GM12878 (cell line): ENCODE measurements at regions not wholly inside any gene's neighbourhood (a gene's known extent, or its start where the extent isn't known, plus 50 kb on each side); places are given as distances from the start of the nearest gene placed in this dataset.

Experiments
- ATAC-seq: fragments of 200-7000 bp; cut with Tn5 transposase; 3 replicates; pipeline ENCODE4 v1.9.1; 2020; ENCODE audit warnings: mild to moderate bottlenecking, moderate library complexity
- BruUV-seq: library from RNA; stranded (reverse); fragments of 400-500 nt; replicated peaks from 2 replicates; lab custom pipeline; 2021; lab: Mats Ljungman, UMichigan
- CTCF ChIA-PET: fragments of 300-600 bp; sonication (Branson Sonifier 250); formaldehyde crosslinking; extraction: SDS; loops from one replicate; lab custom pipeline; 2021; ENCODE audit warnings: inconsistent platforms; lab: Yijun Ruan, JAX
- POLR2A ChIA-PET: fragments of 350-600 bp; formaldehyde crosslinking; extraction: SDS; loops from one replicate; lab custom pipeline; 2021; ENCODE audit warnings: inconsistent platforms; lab: Charles Lee
- RAD21 ChIA-PET: fragments of 300-600 bp; sonication (Branson Sonifier 250); formaldehyde crosslinking; loops from one replicate; lab custom pipeline; 2023; ENCODE audit warnings: antibody characterized with exemption; ENCODE audit not compliant: unreplicated experiment; lab: Charles Lee
- SMC1A ChIA-PET: fragments of 300-600 bp; sonication (Branson Sonifier 250); formaldehyde crosslinking; loops from one replicate; lab custom pipeline; 2023; ENCODE audit not compliant: unreplicated experiment, uncharacterized antibody; lab: Charles Lee
- DNase-seq: peaks from one replicate; pipeline ENCODE4 v3.0.0-alpha.2; 2011; ENCODE audit warnings: low read depth, low spot score
- FAIRE-seq: peaks from 3 replicates; lab custom pipeline; 2011; peaks lifted over from hg19 to GRCh38; lab: Jason Lieb, UNC
- H2AFZ ChIP-seq: 2 replicates; pipeline ENCODE4 v1.6.0; 2011; ENCODE audit warnings: low read depth, low read length, control low read depth; ENCODE audit not compliant: control insufficient read depth
- H3K27ac ChIP-seq: 2 replicates; pipeline ENCODE4 v1.5.1; 2011; ENCODE audit warnings: control low read depth; ENCODE audit not compliant: control insufficient read depth, insufficient read depth
- H3K27me3 ChIP-seq, 2 experiments: replicated peaks in 1 of 2; 2 replicates each; pipeline versions ENCODE4 v1.6.0 to v1.6.1; 2011; ENCODE audit warnings: low read length in 1 of 2; ENCODE audit not compliant: control insufficient read depth in 2 of 2, insufficient read depth in 2 of 2
- H3K36me3 ChIP-seq, 2 experiments: 2 replicates each; pipeline ENCODE4 v1.5.1; 2011; ENCODE audit warnings: low read length in 1 of 2; ENCODE audit not compliant: control insufficient read depth in 2 of 2, insufficient read depth in 2 of 2
- H3K4me1 ChIP-seq: 2 replicates; pipeline ENCODE4 v1.6.1; 2011; ENCODE audit warnings: mild to moderate bottlenecking, low read length, moderate library complexity, mixed read lengths; ENCODE audit not compliant: control insufficient read depth, insufficient read depth
- H3K4me2 ChIP-seq: 2 replicates; pipeline ENCODE4 v1.6.0; 2011; ENCODE audit warnings: control low read depth; ENCODE audit not compliant: control insufficient read depth, insufficient read depth
- H3K4me3 ChIP-seq: fragments of 200-600 bp; sonication (generic); 2 replicates; pipeline ENCODE4 v1.5.1; 2016
- H3K79me2 ChIP-seq: 2 replicates; pipeline ENCODE4 v1.6.0; 2011; ENCODE audit warnings: low read length; ENCODE audit not compliant: control insufficient read depth, insufficient read depth
- H3K9ac ChIP-seq: 2 replicates; pipeline ENCODE4 v1.8.0; 2011; ENCODE audit warnings: low read length, control low read depth, mixed read lengths; ENCODE audit not compliant: control insufficient read depth, insufficient read depth
- H3K9me3 ChIP-seq: replicated peaks from 3 replicates; pipeline ENCODE4 v1.5.1; 2011; ENCODE audit warnings: mild to moderate bottlenecking, low read length; ENCODE audit not compliant: control insufficient read depth, insufficient read depth
- H4K20me1 ChIP-seq: 2 replicates; pipeline ENCODE4 v1.6.0; 2011; ENCODE audit not compliant: control insufficient read depth, insufficient read depth
- ASH2L ChIP-seq: fragments of 300-600, 200-600 bp; sonication (generic); IDR thresholded peaks from 2 replicates; pipeline ENCODE4 v1.6.1; 2017; ENCODE audit warnings: low read depth, mild to moderate bottlenecking, borderline replicate concordance
- FOS ChIP-seq: IDR thresholded peaks from 3 replicates; pipeline ENCODE4 v1.6.1; 2011; ENCODE audit warnings: borderline replicate concordance; ENCODE audit not compliant: insufficient read length; ENCODE audit errors: extremely low read depth
- NR2C1 ChIP-seq: fragments of 450-650 bp; IDR thresholded peaks from 2 replicates; pipeline ENCODE4 v1.6.1; 2017; ENCODE audit warnings: antibody characterized with exemption, mild to moderate bottlenecking, moderate library complexity
- NR2F1 ChIP-seq: fragments of 450-650 bp; conservative IDR thresholded peaks from 2 replicates; pipeline ENCODE4 v1.6.1; 2017; ENCODE audit warnings: mild to moderate bottlenecking
- WGBS: methylation state at CpG from one replicate; pipeline ENCODE4 v1.1.6; 2016; ENCODE audit warnings: low lambda C conversion rate; ENCODE audit not compliant: insufficient replicate concordance, insufficient coverage; ENCODE audit errors: missing lambda C conversion rate; 5-methylcytosine and 5-hydroxymethylcytosine counted together
- in situ Hi-C: fragments of 300-500 bp; cut with MboI; formaldehyde crosslinking; loops from 9 replicates; pipeline ENCODE4 v1.14.3; 2018; ENCODE audit warnings: mixed read lengths
- intact Hi-C: fragments of 100-400 bp; cut with micrococcal nuclease; formaldehyde crosslinking; loops from one replicate; pipeline ENCODE4 v1.14.2; 2022; ENCODE audit not compliant: unreplicated experiment
- TF ChIP-seq, protein P1 (sequence below): fragments of 450-650 bp; IDR thresholded peaks from 2 replicates; pipeline ENCODE4 v1.6.1; 2016; ENCODE audit warnings: mild to moderate bottlenecking

DNA sequence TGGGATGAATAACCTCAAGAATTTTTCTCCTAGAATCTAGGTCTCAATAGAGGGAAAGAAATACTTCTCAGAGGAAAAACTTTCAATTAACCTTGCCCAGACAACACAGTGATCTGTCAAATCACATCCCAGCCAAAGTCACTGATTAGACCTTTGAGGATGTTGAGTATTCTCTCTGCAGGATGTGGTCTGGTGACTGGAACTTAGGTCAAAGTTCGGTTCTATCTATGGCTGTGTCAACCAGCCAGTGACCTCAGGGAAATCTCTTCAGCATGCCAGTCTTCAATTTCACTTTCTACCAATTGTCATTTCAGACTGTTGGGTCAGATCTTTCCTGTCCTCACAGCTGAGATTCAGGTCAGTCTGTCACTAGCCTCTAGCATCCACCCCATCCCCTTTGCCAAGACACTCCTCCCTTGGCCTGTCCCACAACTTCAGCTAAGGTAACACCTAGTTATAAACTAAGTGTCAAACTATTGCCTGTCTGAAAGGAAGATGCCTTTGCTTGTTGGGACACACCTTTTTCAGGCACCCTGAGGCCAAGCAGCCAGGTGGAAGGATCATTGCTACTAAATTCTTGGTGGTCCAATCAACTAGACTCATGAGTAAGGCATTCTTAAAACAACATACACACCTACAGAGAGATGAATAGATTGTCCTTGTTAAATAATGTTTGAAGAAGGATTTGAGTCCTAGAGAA lies 156.3 kb upstream of the FST start:
- peak; percentile 86 for ATAC-seq
- H3K4me1 ChIP-seq = no peaks in the 10 kb centered on the region
- H3K9me3 ChIP-seq = no peaks in the 10 kb centered on the region
- intact Hi-C loops (no loop called here), in situ Hi-C loops (no loop called here)
- no peak overlapping the region for H3K9ac ChIP-seq
- no peak overlapping the region for H2AFZ ChIP-seq
- H4K20me1 ChIP-seq = no peaks in the 10 kb centered on the region
- ChIA-PET POLR2A (no interaction called here), CTCF (interaction anchor here (0.6 kb wide), 1 partner anchor 35 kb away, joined by 3 read pairs; no protein-coding TSS in a partner anchor), RAD21 (no interaction called here), SMC1A (no interaction called here)
- H3K27me3 ChIP-seq = no peaks in the 10 kb centered on the region
- H3K36me3 ChIP-seq = no peaks in the 10 kb centered on the region
- no peak overlapping the region for H3K4me3 ChIP-seq
- no peak overlapping the region for H3K4me2 ChIP-seq
- no TSS peak for BruUV-seq
- peak; percentile 8 for DNase-seq
- H3K79me2 ChIP-seq = no peaks in the 10 kb centered on the region
- no peak for FAIRE-seq
- 0% methylated on average over 1 of the region's 1 CpG for WGBS
- no peak overlapping the region for H3K27ac ChIP-seq
- TF ChIP-seq ASH2L (no peak), NR2C1 (peak; percentile 27; the same call in 1 of the 2 replicates), FOS (no peak), NR2F1 (0 out of 2 replicates have a peak, but pooled peaks have one; percentile 28)
- TF ChIP-seq, protein P1, sequence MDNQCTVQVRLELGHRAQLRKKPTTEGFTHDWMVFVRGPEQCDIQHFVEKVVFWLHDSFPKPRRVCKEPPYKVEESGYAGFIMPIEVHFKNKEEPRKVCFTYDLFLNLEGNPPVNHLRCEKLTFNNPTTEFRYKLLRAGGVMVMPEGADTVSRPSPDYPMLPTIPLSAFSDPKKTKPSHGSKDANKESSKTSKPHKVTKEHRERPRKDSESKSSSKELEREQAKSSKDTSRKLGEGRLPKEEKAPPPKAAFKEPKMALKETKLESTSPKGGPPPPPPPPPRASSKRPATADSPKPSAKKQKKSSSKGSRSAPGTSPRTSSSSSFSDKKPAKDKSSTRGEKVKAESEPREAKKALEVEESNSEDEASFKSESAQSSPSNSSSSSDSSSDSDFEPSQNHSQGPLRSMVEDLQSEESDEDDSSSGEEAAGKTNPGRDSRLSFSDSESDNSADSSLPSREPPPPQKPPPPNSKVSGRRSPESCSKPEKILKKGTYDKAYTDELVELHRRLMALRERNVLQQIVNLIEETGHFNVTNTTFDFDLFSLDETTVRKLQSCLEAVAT = no peak
